ENCODE measurements at regions not wholly inside any gene's neighbourhood (a gene's known extent, or its start where the extent isn't known, plus 50 kb on each side); places are given as distances from the start of the nearest gene placed in this dataset.

GRCh38 chr7:53657586-53657985 is 622.2 kb downstream of the POM121L12 start:
- POLR2A ChIA-PET (ENCODE audit: partially characterized antibody), result no interaction called here
- H3K27me3 ChIP-seq (ENCODE audit: insufficient read depth, low read length), result no peaks in the 10 kb centered on the region
- H3K4me3 ChIP-seq (ENCODE audit: low read length in 2 of 2), result no peak overlapping the region
- no peaks in the 10 kb centered on the region for H3K4me1 Mint-ChIP-seq
- CTCF ChIA-PET (ENCODE audit: partially characterized antibody), result no interaction called here
- no peak overlapping the region for H3K27ac Mint-ChIP-seq
- intact Hi-C loops (cut with micrococcal nuclease), result no loop called here
- no peak overlapping the region for H3K4me3 Mint-ChIP-seq
- H3K27me3 Mint-ChIP-seq, result no peaks in the 10 kb centered on the region
- H3K27ac ChIP-seq (ENCODE audit: low read depth, low read length), result no peak overlapping the region
- no peaks in the 10 kb centered on the region for H3K36me3 ChIP-seq (ENCODE audit: insufficient read depth, low read length)
- no peaks in the 10 kb centered on the region for H3K9me3 ChIP-seq (ENCODE audit: control insufficient read depth in 1 of 2, low read length in 2 of 2)
- DNase-seq, result no peak
- H3K36me3 Mint-ChIP-seq, result no peaks in the 10 kb centered on the region
- H3K9me3 Mint-ChIP-seq, result peaks cover 3 to 29% (median 16%) of the 10 kb centered on the region in 8 donors
- no peaks in the 10 kb centered on the region for H3K4me1 ChIP-seq (ENCODE audit: insufficient read depth, low read length)

- Histone ChIP-seq H3K4me3 (ENCODE audit: low read length in 2 of 2) (no peak overlapping the region), H3K36me3 (ENCODE audit: insufficient read depth, low read length) (no peaks in the 10 kb centered on the region), H3K9me3 (ENCODE audit: control insufficient read depth in 1 of 2, low read length in 2 of 2) (no peaks in the 10 kb centered on the region), H3K27me3 (ENCODE audit: insufficient read depth, low read length) (no peaks in the 10 kb centered on the region), H3K4me1 (ENCODE audit: insufficient read depth, low read length) (no peaks in the 10 kb centered on the region), H3K27ac (ENCODE audit: low read depth, low read length) (no peak overlapping the region)
- H3K9me3 Mint-ChIP-seq, result peaks cover 3 to 31% (median 11%) of the 10 kb centered on the region in 8 donors
- DNase-seq, result no peak
- intact Hi-C loops (cut with micrococcal nuclease), result no loop called here
- no peak overlapping the region for H3K27ac Mint-ChIP-seq
- H3K36me3 Mint-ChIP-seq, result no peaks in the 10 kb centered on the region
- H3K4me3 Mint-ChIP-seq, result no peak overlapping the region
- no peaks in the 10 kb centered on the region for H3K27me3 Mint-ChIP-seq
- H3K4me1 Mint-ChIP-seq, result no peaks in the 10 kb centered on the region
- ChIA-PET CTCF (ENCODE audit: partially characterized antibody) (no interaction called here), POLR2A (ENCODE audit: partially characterized antibody) (no interaction called here)
Measured at GRCh38 chr7:53658951-53659350, 623.5 kb downstream of the POM121L12 start.

GRCh38 chr7:53661645-53662217 is 626.3 kb downstream of the POM121L12 start:
- intact Hi-C loops (cut with micrococcal nuclease), result no loop called here
- Histone ChIP-seq H3K4me1 (ENCODE audit: insufficient read depth, low read length) (no peaks in the 10 kb centered on the region), H3K9me3 (ENCODE audit: control insufficient read depth in 1 of 2, low read length in 2 of 2) (no peaks in the 10 kb centered on the region), H3K36me3 (ENCODE audit: insufficient read depth, low read length) (no peaks in the 10 kb centered on the region), H3K27ac (ENCODE audit: low read depth, low read length) (no peak overlapping the region), H3K27me3 (ENCODE audit: insufficient read depth, low read length) (no peaks in the 10 kb centered on the region), H3K4me3 (ENCODE audit: low read length in 2 of 2) (no peak overlapping the region)
- Mint-ChIP-seq H3K9me3 (peaks cover 4 to 40% (median 18%) of the 10 kb centered on the region in 8 donors), H3K27me3 (no peaks in the 10 kb centered on the region), H3K4me3 (no peak overlapping the region), H3K4me1 (no peaks in the 10 kb centered on the region), H3K27ac (no peak overlapping the region), H3K36me3 (no peaks in the 10 kb centered on the region)
- POLR2A ChIA-PET (ENCODE audit: partially characterized antibody), result no interaction called here
- DNase-seq, result no peak
- CTCF ChIA-PET (ENCODE audit: partially characterized antibody), result no interaction called here

- no peak overlapping the region for H3K4me3 ChIP-seq (ENCODE audit: low read length in 2 of 2)
- no peaks in the 10 kb centered on the region for H3K27me3 Mint-ChIP-seq
- peaks cover 0 to 38% (median 13%) of the 10 kb centered on the region in 8 donors for H3K9me3 Mint-ChIP-seq
- ChIA-PET CTCF (ENCODE audit: partially characterized antibody) (no interaction called here), POLR2A (ENCODE audit: partially characterized antibody) (no interaction called here)
- no peaks in the 10 kb centered on the region for H3K4me1 Mint-ChIP-seq
- no peak overlapping the region for H3K27ac Mint-ChIP-seq
- H3K4me3 Mint-ChIP-seq, result no peak overlapping the region
- intact Hi-C loops (cut with micrococcal nuclease), result no loop called here
- H3K27me3 ChIP-seq (ENCODE audit: insufficient read depth, low read length), result no peaks in the 10 kb centered on the region
- no peaks in the 10 kb centered on the region for H3K36me3 ChIP-seq (ENCODE audit: insufficient read depth, low read length)
- no peak overlapping the region for H3K27ac ChIP-seq (ENCODE audit: low read depth, low read length)
- no peaks in the 10 kb centered on the region for H3K4me1 ChIP-seq (ENCODE audit: insufficient read depth, low read length)
- H3K36me3 Mint-ChIP-seq, result no peaks in the 10 kb centered on the region
- H3K9me3 ChIP-seq (ENCODE audit: control insufficient read depth in 1 of 2, low read length in 2 of 2), result no peaks in the 10 kb centered on the region
- no peak for DNase-seq
Measured at GRCh38 chr7:53672681-53673080, 637.2 kb downstream of the POM121L12 start.

- Mint-ChIP-seq H3K27me3 (no peaks in the 10 kb centered on the region), H3K27ac (no peak overlapping the region), H3K4me1 (no peaks in the 10 kb centered on the region), H3K9me3 (peaks cover 9 to 57% (median 22%) of the 10 kb centered on the region in 8 donors), H3K36me3 (no peaks in the 10 kb centered on the region), H3K4me3 (no peak overlapping the region)
- H3K4me3 ChIP-seq (ENCODE audit: low read length in 2 of 2), result no peak overlapping the region
- no peak overlapping the region for H3K27ac ChIP-seq (ENCODE audit: low read depth, low read length)
- intact Hi-C loops (cut with micrococcal nuclease), result no loop called here
- H3K9me3 ChIP-seq (ENCODE audit: control insufficient read depth in 1 of 2, low read length in 2 of 2), result no peaks in the 10 kb centered on the region
- no peaks in the 10 kb centered on the region for H3K4me1 ChIP-seq (ENCODE audit: insufficient read depth, low read length)
- ChIA-PET POLR2A (ENCODE audit: partially characterized antibody) (no interaction called here), CTCF (ENCODE audit: partially characterized antibody) (no interaction called here)
- no peaks in the 10 kb centered on the region for H3K27me3 ChIP-seq (ENCODE audit: insufficient read depth, low read length)
- DNase-seq, result no peak
- H3K36me3 ChIP-seq (ENCODE audit: insufficient read depth, low read length), result no peaks in the 10 kb centered on the region
Measured at GRCh38 chr7:53675835-53676234, 640.4 kb downstream of the POM121L12 start.

- H3K27me3 ChIP-seq (ENCODE audit: insufficient read depth, low read length), result no peaks in the 10 kb centered on the region
- H3K36me3 Mint-ChIP-seq, result no peaks in the 10 kb centered on the region
- no peak for DNase-seq
- H3K27ac Mint-ChIP-seq, result no peak overlapping the region
- no peak overlapping the region for H3K4me3 ChIP-seq (ENCODE audit: low read length in 2 of 2)
- H3K27me3 Mint-ChIP-seq, result no peaks in the 10 kb centered on the region
- H3K36me3 ChIP-seq (ENCODE audit: insufficient read depth, low read length), result no peaks in the 10 kb centered on the region
- CTCF ChIA-PET (ENCODE audit: partially characterized antibody), result no interaction called here
- POLR2A ChIA-PET (ENCODE audit: partially characterized antibody), result no interaction called here
- H3K9me3 Mint-ChIP-seq, result peaks cover 3 to 38% (median 27%) of the 10 kb centered on the region in 8 donors
- H3K9me3 ChIP-seq (ENCODE audit: control insufficient read depth in 1 of 2, low read length in 2 of 2), result no peaks in the 10 kb centered on the region
- intact Hi-C loops (cut with micrococcal nuclease), result no loop called here
- H3K4me3 Mint-ChIP-seq, result no peak overlapping the region
- no peak overlapping the region for H3K27ac ChIP-seq (ENCODE audit: low read depth, low read length)
- no peaks in the 10 kb centered on the region for H3K4me1 ChIP-seq (ENCODE audit: insufficient read depth, low read length)
- no peaks in the 10 kb centered on the region for H3K4me1 Mint-ChIP-seq
Measured at GRCh38 chr7:53684693-53685092, 649.3 kb downstream of the POM121L12 start.

- Mint-ChIP-seq H3K27ac (no peak overlapping the region), H3K4me1 (no peaks in the 10 kb centered on the region), H3K27me3 (no peaks in the 10 kb centered on the region), H3K36me3 (no peaks in the 10 kb centered on the region), H3K4me3 (no peak overlapping the region), H3K9me3 (peaks cover 2 to 29% (median 9%) of the 10 kb centered on the region in 8 donors)
- DNase-seq, result no peak
- CTCF ChIA-PET (ENCODE audit: partially characterized antibody), result no interaction called here
- H3K4me3 ChIP-seq (ENCODE audit: low read length in 2 of 2), result no peak overlapping the region
- no peak overlapping the region for H3K27ac ChIP-seq (ENCODE audit: low read depth, low read length)
- H3K27me3 ChIP-seq (ENCODE audit: insufficient read depth, low read length), result no peaks in the 10 kb centered on the region
- POLR2A ChIA-PET (ENCODE audit: partially characterized antibody), result no interaction called here
- H3K9me3 ChIP-seq (ENCODE audit: control insufficient read depth in 1 of 2, low read length in 2 of 2), result peaks cover 0 to 2% of the 10 kb centered on the region in 2 donors
- no peaks in the 10 kb centered on the region for H3K36me3 ChIP-seq (ENCODE audit: insufficient read depth, low read length)
- intact Hi-C loops (cut with micrococcal nuclease), result no loop called here
- H3K4me1 ChIP-seq (ENCODE audit: insufficient read depth, low read length), result no peaks in the 10 kb centered on the region
Measured at GRCh38 chr7:53690411-53690810, 655.0 kb downstream of the POM121L12 start.

GRCh38 chr7:53697913-53698312 is 662.5 kb downstream of the POM121L12 start:
- intact Hi-C loops (cut with micrococcal nuclease), result no loop called here
- CTCF ChIA-PET (ENCODE audit: partially characterized antibody), result no interaction called here
- H3K27me3 Mint-ChIP-seq, result no peaks in the 10 kb centered on the region

More at GRCh38 chr7:53697913-53698312, 662.5 kb downstream of the POM121L12 start:
- DNase-seq, result no peak
- H3K4me3 Mint-ChIP-seq, result no peak overlapping the region
- Histone ChIP-seq H3K4me1 (ENCODE audit: insufficient read depth, low read length) (no peaks in the 10 kb centered on the region), H3K4me3 (ENCODE audit: low read length in 2 of 2) (no peak overlapping the region), H3K27me3 (ENCODE audit: insufficient read depth, low read length) (no peaks in the 10 kb centered on the region), H3K9me3 (ENCODE audit: control insufficient read depth in 1 of 2, low read length in 2 of 2) (peaks cover 0 to 3% of the 10 kb centered on the region in 2 donors), H3K36me3 (ENCODE audit: insufficient read depth, low read length) (no peaks in the 10 kb centered on the region), H3K27ac (ENCODE audit: low read depth, low read length) (no peak overlapping the region)
- POLR2A ChIA-PET (ENCODE audit: partially characterized antibody), result no interaction called here
- no peaks in the 10 kb centered on the region for H3K36me3 Mint-ChIP-seq
- H3K9me3 Mint-ChIP-seq, result peaks cover 0 to 25% (median 12%) of the 10 kb centered on the region in 8 donors
- H3K4me1 Mint-ChIP-seq, result no peaks in the 10 kb centered on the region
- H3K27ac Mint-ChIP-seq, result no peak overlapping the region

Measured in CD4-positive, alpha-beta memory T cell (primary cell).